Cardiac muscle cell (in vitro differentiated cells and primary cell): ENCODE measurements at regions not wholly inside any gene's neighbourhood (a gene's known extent, or its start where the extent isn't known, plus 50 kb on each side); places are given as distances from the start of the nearest gene placed in this dataset.

Source experiments
- DNase-seq, 2 donors: peaks; one replicate each; pipeline versions ENCODE4 v3.0.0 to v3.0.0-alpha.2; 2010 to 2017; ENCODE audit warnings: low read depth in 1 of 2, low spot score in 1 of 2
- H3K27ac ChIP-seq: fragments of 200-600 bp; sonication (generic); 2 replicates; pipeline ENCODE4 v1.5.1; 2016
- H3K27me3 ChIP-seq: fragments of 200-600 bp; sonication (generic); 2 replicates; pipeline ENCODE4 v1.6.0; 2016; ENCODE audit warnings: control low read depth
- H3K36me3 ChIP-seq: fragments of 200-600 bp; sonication (generic); 2 replicates; pipeline ENCODE4 v1.5.1; 2016; ENCODE audit warnings: control low read depth
- H3K4me1 ChIP-seq: fragments of 200-600 bp; sonication (generic); 2 replicates; pipeline ENCODE4 v1.8.1; 2017; ENCODE audit warnings: low read depth, mild to moderate bottlenecking, mixed run types
- H3K4me3 ChIP-seq: fragments of 200-600 bp; sonication (generic); 2 replicates; pipeline ENCODE4 v1.5.1; 2016; ENCODE audit warnings: mild to moderate bottlenecking
- H3K9me3 ChIP-seq: fragments of 200-600 bp; sonication (generic); 2 replicates; pipeline ENCODE4 v1.5.1; 2017; ENCODE audit warnings: low read depth, mild to moderate bottlenecking, control low read depth
- TF ChIP-seq, protein P1 (sequence below): IDR thresholded peaks from 2 replicates; pipeline ENCODE4 v1.5.1; 2012; ENCODE audit warnings: low read depth, mild to moderate bottlenecking, low read length

DNA sequence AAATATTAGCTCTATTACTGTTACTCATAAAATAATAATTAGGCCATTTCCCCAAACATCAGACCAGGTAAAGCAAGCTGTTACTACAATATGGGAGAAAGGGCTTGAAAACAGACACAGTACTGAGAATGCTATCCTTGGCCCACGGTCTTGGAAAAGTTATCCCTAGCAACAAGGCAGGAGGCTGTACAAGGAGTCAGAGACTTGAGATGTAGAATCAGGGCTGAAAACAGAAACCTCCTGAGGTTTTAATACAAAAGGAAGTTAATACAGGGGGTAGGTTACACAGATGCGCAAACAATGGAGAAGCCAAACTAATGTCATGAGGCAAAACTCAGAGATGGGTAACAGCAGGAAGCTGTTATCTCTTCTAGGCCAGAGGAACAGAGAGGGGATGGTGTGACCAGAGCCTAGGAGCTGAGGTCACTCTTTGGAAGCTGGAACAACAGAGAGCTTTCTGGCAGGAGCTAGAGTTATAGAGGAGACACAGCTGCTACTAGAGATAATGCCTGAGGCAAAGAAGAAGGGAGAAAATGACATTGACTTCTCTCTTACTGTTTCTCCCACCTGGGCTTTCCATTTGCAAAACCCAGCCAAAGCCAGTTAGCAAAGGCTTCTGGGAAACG lies 248.8 kb downstream of the SUDS3 start:
- H3K4me1 ChIP-seq, result no peaks in the 10 kb centered on the region
- no peak for DNase-seq
- TF ChIP-seq, protein P1, sequence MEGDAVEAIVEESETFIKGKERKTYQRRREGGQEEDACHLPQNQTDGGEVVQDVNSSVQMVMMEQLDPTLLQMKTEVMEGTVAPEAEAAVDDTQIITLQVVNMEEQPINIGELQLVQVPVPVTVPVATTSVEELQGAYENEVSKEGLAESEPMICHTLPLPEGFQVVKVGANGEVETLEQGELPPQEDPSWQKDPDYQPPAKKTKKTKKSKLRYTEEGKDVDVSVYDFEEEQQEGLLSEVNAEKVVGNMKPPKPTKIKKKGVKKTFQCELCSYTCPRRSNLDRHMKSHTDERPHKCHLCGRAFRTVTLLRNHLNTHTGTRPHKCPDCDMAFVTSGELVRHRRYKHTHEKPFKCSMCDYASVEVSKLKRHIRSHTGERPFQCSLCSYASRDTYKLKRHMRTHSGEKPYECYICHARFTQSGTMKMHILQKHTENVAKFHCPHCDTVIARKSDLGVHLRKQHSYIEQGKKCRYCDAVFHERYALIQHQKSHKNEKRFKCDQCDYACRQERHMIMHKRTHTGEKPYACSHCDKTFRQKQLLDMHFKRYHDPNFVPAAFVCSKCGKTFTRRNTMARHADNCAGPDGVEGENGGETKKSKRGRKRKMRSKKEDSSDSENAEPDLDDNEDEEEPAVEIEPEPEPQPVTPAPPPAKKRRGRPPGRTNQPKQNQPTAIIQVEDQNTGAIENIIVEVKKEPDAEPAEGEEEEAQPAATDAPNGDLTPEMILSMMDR, result no peak
- H3K4me3 ChIP-seq, result no peak overlapping the region
- no peaks in the 10 kb centered on the region for H3K9me3 ChIP-seq
- H3K27me3 ChIP-seq, result no peaks in the 10 kb centered on the region
- H3K36me3 ChIP-seq, result no peaks in the 10 kb centered on the region
- H3K27ac ChIP-seq, result no peak overlapping the region

DNA sequence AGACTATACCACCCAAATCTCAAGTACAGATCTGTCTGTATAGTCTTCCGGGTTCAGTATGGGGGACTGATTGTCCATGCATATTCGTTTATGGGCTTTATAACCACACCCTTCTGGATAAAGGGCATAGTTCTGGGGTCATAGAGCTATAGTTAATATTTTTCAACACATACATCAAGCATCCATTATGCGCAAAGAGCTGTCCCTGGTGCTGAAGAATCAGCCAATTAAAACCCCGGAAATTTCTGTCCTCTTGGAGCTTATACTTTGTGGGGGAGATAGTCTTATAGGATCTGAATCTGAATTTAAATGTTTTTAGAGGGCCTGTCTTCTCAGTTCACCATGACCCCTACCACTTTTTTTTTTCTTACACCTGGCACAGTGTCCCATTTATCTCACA lies 256.7 kb downstream of the SUDS3 start:
- H3K9me3 ChIP-seq, result no peaks in the 10 kb centered on the region
- no peak overlapping the region for H3K4me3 ChIP-seq
- DNase-seq, result peak in 1 of 2 donors; percentile 38
- no peaks in the 10 kb centered on the region for H3K4me1 ChIP-seq
- H3K36me3 ChIP-seq, result no peaks in the 10 kb centered on the region
- TF ChIP-seq, protein P1, result no peak
- H3K27me3 ChIP-seq, result no peaks in the 10 kb centered on the region
- H3K27ac ChIP-seq, result no peak overlapping the region

DNA sequence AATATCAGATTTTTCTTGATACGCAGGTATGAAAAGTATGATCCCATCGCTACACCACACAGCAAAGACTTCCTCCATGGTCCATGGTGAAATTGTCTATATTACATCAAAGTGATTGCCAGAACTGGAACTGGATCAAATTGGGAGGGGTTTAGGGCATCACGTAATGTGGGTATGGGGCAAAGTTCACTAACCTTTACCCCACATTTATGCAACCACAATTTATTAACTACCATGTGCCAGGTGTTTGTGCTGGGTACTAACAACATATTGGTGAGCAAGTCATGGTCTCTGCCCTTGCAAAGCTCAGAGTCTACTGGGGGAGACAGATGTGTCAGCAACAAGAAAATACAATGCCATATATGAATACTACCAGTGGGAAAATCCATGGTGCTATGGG lies 258.9 kb downstream of the SUDS3 start:
- no peak overlapping the region for H3K4me3 ChIP-seq
- no peak overlapping the region for H3K27ac ChIP-seq
- TF ChIP-seq, protein P1, result no peak
- DNase-seq, result no peak
- H3K9me3 ChIP-seq, result no peaks in the 10 kb centered on the region
- H3K27me3 ChIP-seq, result no peaks in the 10 kb centered on the region
- no peaks in the 10 kb centered on the region for H3K36me3 ChIP-seq
- no peaks in the 10 kb centered on the region for H3K4me1 ChIP-seq

DNA sequence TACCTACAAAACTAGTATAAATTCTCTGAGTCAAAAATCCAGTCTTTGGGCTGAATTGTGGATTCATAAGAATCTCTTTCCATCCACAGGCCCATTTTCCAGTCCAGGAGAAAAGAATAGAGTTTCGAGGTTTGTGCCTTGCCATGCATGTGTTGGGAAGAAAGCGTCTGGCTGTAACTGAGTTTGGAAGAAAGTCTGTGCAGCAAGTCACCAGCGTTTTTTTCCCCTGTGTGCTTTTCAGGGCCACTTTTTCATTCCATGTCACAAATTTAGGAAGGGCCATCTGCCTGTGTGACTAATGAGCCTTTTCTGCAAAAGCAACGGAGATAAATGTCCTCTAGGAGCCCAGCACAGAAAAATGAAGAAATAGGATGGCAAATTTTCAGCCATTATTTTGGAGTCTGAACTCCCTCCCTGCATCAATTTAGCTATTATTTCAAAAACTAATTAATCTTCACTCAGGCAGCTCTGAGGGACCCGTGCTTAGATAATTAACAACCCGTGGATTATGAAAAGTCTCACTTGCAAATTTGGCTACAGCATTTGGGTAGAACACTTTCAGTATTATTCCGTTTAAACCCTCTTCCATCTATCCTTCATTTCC lies 261.5 kb downstream of the SUDS3 start:
- H3K27ac ChIP-seq, result no peak overlapping the region
- no peaks in the 10 kb centered on the region for H3K9me3 ChIP-seq
- TF ChIP-seq, protein P1, result no peak
- H3K27me3 ChIP-seq, result no peaks in the 10 kb centered on the region
- H3K36me3 ChIP-seq, result no peaks in the 10 kb centered on the region
- no peak for DNase-seq
- no peak overlapping the region for H3K4me3 ChIP-seq
- H3K4me1 ChIP-seq, result no peaks in the 10 kb centered on the region

DNA sequence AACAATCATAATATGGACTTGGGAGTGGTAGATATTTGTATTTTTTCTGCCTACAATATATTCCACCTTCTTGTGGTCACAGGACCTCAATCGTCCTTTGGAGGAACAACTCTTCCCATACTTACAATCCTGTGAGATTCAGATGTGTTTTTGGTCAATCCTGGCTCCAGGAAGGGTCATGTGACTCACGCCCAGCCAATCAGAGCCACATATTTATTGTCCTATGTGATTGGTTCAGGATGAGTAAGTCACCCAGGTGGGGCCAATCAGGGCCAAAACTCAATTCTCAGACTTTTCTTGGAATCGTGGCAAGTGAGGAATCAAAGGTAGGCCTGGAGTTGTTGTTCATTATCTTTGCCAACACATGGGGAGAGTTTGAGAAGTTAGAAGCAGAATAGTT lies 264.9 kb downstream of the SUDS3 start:
- no peak overlapping the region for H3K4me3 ChIP-seq
- TF ChIP-seq, protein P1, result no peak

More for the DNA sequence above, 264.9 kb downstream of the SUDS3 start:
- no peaks in the 10 kb centered on the region for H3K36me3 ChIP-seq
- H3K4me1 ChIP-seq, result no peaks in the 10 kb centered on the region
- DNase-seq, result no peak
- H3K9me3 ChIP-seq, result no peaks in the 10 kb centered on the region
- H3K27me3 ChIP-seq, result no peaks in the 10 kb centered on the region
- no peak overlapping the region for H3K27ac ChIP-seq
